HCT116 (cell line): ENCODE measurements at regions not wholly inside any gene's neighbourhood (a gene's known extent, or its start where the extent isn't known, plus 50 kb on each side); places are given as distances from the start of the nearest gene placed in this dataset.

ENCODE experiments used
- ATAC-seq: fragments of 200-7000 bp; cut with Tn5 transposase; 2 replicates; pipeline ENCODE4 v1.9.1; 2020; ENCODE audit warnings: mild to moderate bottlenecking, moderate library complexity
- BruUV-seq: library from RNA; stranded (reverse); fragments of 400-500 nt; replicated peaks from 2 replicates; lab custom pipeline; 2021; lab: Mats Ljungman, UMichigan
- CTCF ChIA-PET: fragments of 300-600 bp; sonication (Branson Sonifier 250); formaldehyde crosslinking; loops from one replicate; lab custom pipeline; 2021; ENCODE audit warnings: antibody characterized with exemption; lab: Charles Lee
- POLR2A ChIA-PET: fragments of 300-600, 350-600 bp; sonication (Branson Sonifier 250); formaldehyde crosslinking; loops from one replicate; lab custom pipeline; 2021; ENCODE audit warnings: antibody characterized with exemption; lab: Charles Lee
- RAD21 ChIA-PET, 2 experiments: fragments of 300-600 bp; sonication (Branson Sonifier 250); formaldehyde crosslinking; loops; one replicate each; lab custom pipeline; 2023; ENCODE audit warnings: low total read pairs in 2 of 2; ENCODE audit not compliant: uncharacterized antibody in 2 of 2, unreplicated experiment in 2 of 2, low non-redundant PET in 1 of 2; lab: Charles Lee
- DNase-seq: peaks from one replicate; pipeline ENCODE4 v3.0.0-alpha.2; 2010; ENCODE audit warnings: low read depth, low spot score
- H2AFZ ChIP-seq: fragments of 200-600 bp; shearing (Covaris generic), sonication (generic); 2 replicates; pipeline ENCODE4 v1.6.1; 2017; ENCODE audit warnings: low read depth, mixed run types, mixed read lengths, antibody characterized with exemption, low read length; ENCODE audit not compliant: poor library complexity, severe bottlenecking
- H3K27ac ChIP-seq: 2 replicates; pipeline ENCODE4 v1.5.1; 2012; ENCODE audit warnings: low read depth, low read length
- H3K27me3 ChIP-seq: fragments of 200-600 bp; sonication (generic); 2 replicates; pipeline ENCODE4 v1.6.1; 2016; ENCODE audit warnings: mixed run types, low read length, mixed read lengths; ENCODE audit not compliant: insufficient read depth
- H3K36me3 ChIP-seq, 2 experiments: fragments of 200-500 bp in 1 of 2; fragments of 200-600 bp in 1 of 2; sonication (Bioruptor generic) in 1 of 2; sonication (generic) in 1 of 2; 2 replicates each; pipeline versions ENCODE4 v1.5.1 to v1.6.1; 2014 to 2016; ENCODE audit warnings: low read length in 2 of 2, inconsistent platforms in 1 of 2, mixed read lengths in 1 of 2, mixed run types in 1 of 2; ENCODE audit not compliant: insufficient read depth in 2 of 2, control insufficient read depth in 1 of 2
- H3K4me1 ChIP-seq, 2 experiments: fragments of 200-600 bp in 1 of 2; sonication (generic) in 1 of 2; 2 replicates each; pipeline versions ENCODE4 v1.5.1 to v1.6.1; 2012 to 2017; ENCODE audit warnings: low read length in 2 of 2, inconsistent platforms in 1 of 2, mild to moderate bottlenecking in 1 of 2, mixed read lengths in 1 of 2, mixed run types in 1 of 2, moderate library complexity in 1 of 2; ENCODE audit not compliant: insufficient read depth in 2 of 2, control insufficient read depth in 1 of 2
- H3K4me2 ChIP-seq: fragments of 200-600 bp; sonication (generic); 2 replicates; pipeline ENCODE4 v1.6.1; 2017; ENCODE audit warnings: mixed run types, low read length, mixed read lengths
- H3K4me3 ChIP-seq, 2 experiments: fragments of 200-600 bp in 1 of 2; sonication (generic) in 1 of 2; replicated peaks in 1 of 2; 2 replicates each; pipeline ENCODE4 v1.5.1; 2011 to 2016; ENCODE audit warnings: low read length in 2 of 2, control low read depth in 1 of 2, low read depth in 1 of 2, mild to moderate bottlenecking in 1 of 2, mixed read lengths in 1 of 2, mixed run types in 1 of 2
- H3K79me2 ChIP-seq: fragments of 200-600 bp; sonication (generic); 2 replicates; pipeline ENCODE4 v1.6.1; 2017; ENCODE audit warnings: mild to moderate bottlenecking, mixed run types, low read length, moderate library complexity, mixed read lengths; ENCODE audit not compliant: insufficient read depth
- H3K9ac ChIP-seq: fragments of 200-600 bp; sonication (generic); 2 replicates; pipeline ENCODE4 v1.6.1; 2016; ENCODE audit warnings: low read length, mixed read lengths
- H3K9me2 ChIP-seq: fragments of 200-600 bp; sonication (generic), shearing (Covaris generic); 2 replicates; pipeline ENCODE4 v1.6.1; 2017; ENCODE audit warnings: mixed run types, mild to moderate bottlenecking, moderate library complexity; ENCODE audit not compliant: insufficient read depth
- H3K9me3 ChIP-seq, 2 experiments: fragments of 200-500 bp in 1 of 2; fragments of 200-600 bp in 1 of 2; sonication (Bioruptor generic) in 1 of 2; sonication (generic) in 1 of 2; 2 replicates each; pipeline ENCODE4 v1.6.1; 2014 to 2017; ENCODE audit warnings: low read length in 2 of 2, mixed read lengths in 2 of 2, inconsistent platforms in 1 of 2, low read depth in 1 of 2, mild to moderate bottlenecking in 1 of 2, mixed run types in 1 of 2, moderate library complexity in 1 of 2; ENCODE audit not compliant: control insufficient read depth in 1 of 2, insufficient read depth in 1 of 2
- H4K20me1 ChIP-seq: fragments of 200-600 bp; sonication (generic), shearing (Covaris generic); 2 replicates; pipeline ENCODE4 v1.6.1; 2017; ENCODE audit warnings: mixed run types, mild to moderate bottlenecking, moderate library complexity; ENCODE audit not compliant: insufficient read depth
- CBX3 ChIP-seq: IDR thresholded peaks from 2 replicates; pipeline ENCODE4 v1.6.1; 2012; ENCODE audit warnings: low read depth
- CEBPB ChIP-seq: IDR thresholded peaks from 2 replicates; pipeline ENCODE4 v1.6.1; 2012; ENCODE audit warnings: low read depth
- CTCF ChIP-seq, 3 experiments: fragments of 200-600 bp in 1 of 3; sonication (generic) in 1 of 3; IDR thresholded peaks in 2 of 3; conservative IDR thresholded peaks in 1 of 3; 2 replicates each; pipeline ENCODE4 v1.5.1; 2012 to 2017; ENCODE audit warnings: low read depth in 2 of 3, low read length in 2 of 3, antibody characterized with exemption in 1 of 3, borderline replicate concordance in 1 of 3, control low read depth in 1 of 3, mild to moderate bottlenecking in 1 of 3, mixed read lengths in 1 of 3, mixed run types in 1 of 3, moderate library complexity in 1 of 3; ENCODE audit not compliant: insufficient read depth in 1 of 3
- EGR1 ChIP-seq: IDR thresholded peaks from 2 replicates; pipeline ENCODE4 v1.6.1; 2012; ENCODE audit warnings: low read depth
- EZH2 ChIP-seq: fragments of 200-600 bp; sonication (generic); IDR thresholded peaks from 2 replicates; pipeline ENCODE4 v1.6.1; 2017; ENCODE audit warnings: antibody characterized with exemption, mixed run types
- EZH2phosphoT487 ChIP-seq: fragments of 200-600 bp; IDR thresholded peaks from 2 replicates; pipeline ENCODE4 v1.6.1; 2018; ENCODE audit warnings: antibody characterized with exemption, borderline replicate concordance
- FOSL1 ChIP-seq: IDR thresholded peaks from 2 replicates; pipeline ENCODE4 v1.6.1; 2012; ENCODE audit warnings: low read depth
- JUND ChIP-seq: IDR thresholded peaks from 2 replicates; pipeline ENCODE4 v1.6.1; 2012
- MAX ChIP-seq: IDR thresholded peaks from 2 replicates; pipeline ENCODE4 v1.6.1; 2012
- POLR2A ChIP-seq: IDR thresholded peaks from 2 replicates; pipeline ENCODE4 v1.7.0; 2011; ENCODE audit warnings: borderline replicate concordance; ENCODE audit not compliant: insufficient read depth, insufficient read length; ENCODE audit errors: extremely low read depth
- POLR2AphosphoS5 ChIP-seq: IDR thresholded peaks from 2 replicates; pipeline ENCODE4 v1.6.1; 2011; ENCODE audit warnings: mild to moderate bottlenecking, low read depth, low read length, moderate library complexity
- RAD21 ChIP-seq: IDR thresholded peaks from 2 replicates; pipeline ENCODE4 v1.6.1; 2012; ENCODE audit warnings: low read depth, mild to moderate bottlenecking
- SIN3A ChIP-seq: IDR thresholded peaks from 2 replicates; pipeline ENCODE4 v1.6.1; 2012; ENCODE audit warnings: low read depth
- SP1 ChIP-seq: IDR thresholded peaks from 2 replicates; pipeline ENCODE4 v1.6.1; 2012; ENCODE audit warnings: low read depth
- SRF ChIP-seq: IDR thresholded peaks from 2 replicates; pipeline ENCODE4 v1.6.1; 2012; ENCODE audit warnings: low read depth
- TCF7L2 ChIP-seq: IDR thresholded peaks from 2 replicates; pipeline ENCODE4 v1.7.0; 2011; ENCODE audit warnings: borderline replicate concordance, inconsistent platforms; ENCODE audit not compliant: insufficient read depth, insufficient read length; ENCODE audit errors: extremely low read depth
- YY1 ChIP-seq: IDR thresholded peaks from 2 replicates; pipeline ENCODE4 v1.6.1; 2011; ENCODE audit warnings: low read length, low read depth, moderate library complexity, mild to moderate bottlenecking; ENCODE audit not compliant: insufficient replicate concordance; ENCODE audit errors: extremely low read depth
- ZBTB33 ChIP-seq: IDR thresholded peaks from 2 replicates; pipeline ENCODE4 v1.6.1; 2011; ENCODE audit warnings: mild to moderate bottlenecking, low read length, moderate library complexity; ENCODE audit not compliant: insufficient replicate concordance; ENCODE audit errors: extremely low read depth
- ZFX ChIP-seq: fragments of 450-650 bp; IDR thresholded peaks from 2 replicates; pipeline ENCODE4 v1.6.1; 2017
- ZNF274 ChIP-seq: fragments of 200-500 bp; sonication (Bioruptor generic); IDR thresholded peaks from 2 replicates; pipeline ENCODE4 v1.6.1; 2014; ENCODE audit warnings: mild to moderate bottlenecking, low read depth, low read length, inconsistent platforms
- intact Hi-C: fragments of 100-400 bp; cut with micrococcal nuclease; formaldehyde crosslinking; loops from 2 replicates; pipeline ENCODE4 v1.10.0; 2022

GRCh38 chr2:131682122-131682944, 154.6 kb downstream of the CCDC74A start:
- Histone ChIP-seq H3K36me3 (no peaks in the 10 kb centered on the region; a peak in 1 of 4 replicates), H3K27ac (peak overlapping the region; percentile 62), H3K27me3 (no peaks in the 10 kb centered on the region), H3K9ac (peak overlapping the region; percentile 71), H3K79me2 (0 out of 2 replicates have a peak, but pooled peaks cover 5% of the 10 kb centered on the region), H3K4me3 (peak overlapping the region; percentile 62 to 77), H3K9me2 (no peaks in the 10 kb centered on the region), H2AFZ (peak overlapping the region; percentile 84), H4K20me1 (no peaks in the 10 kb centered on the region), H3K4me2 (peak overlapping the region; percentile 90), H3K9me3 (no peaks in the 10 kb centered on the region), H3K4me1 (peaks cover 6 to 12% of the 10 kb centered on the region in 2 experiments; a peak in 2 of 4 replicates)
- intact Hi-C loops: no loop called here
- DNase-seq (peak; percentile 76), ATAC-seq (peak; percentile 94)
- POLR2A ChIA-PET: interaction anchor here (1.1 to 1.7 kb wide), 3 partner anchors 10 to 15 kb away, joined by 3 to 8 read pairs (median 6); no protein-coding TSS in a partner anchor
- RAD21 ChIA-PET: interaction anchor here in 1 of 2 experiments (1.1 kb wide), 1 partner anchor 120 kb away, joined by 3 read pairs; no protein-coding TSS in a partner anchor
- CTCF ChIA-PET: interaction anchor here (1.0 to 1.8 kb wide), 9 partner anchors 9 to 528 kb away, joined by 3 to 12 read pairs (median 4); no protein-coding TSS in a partner anchor
- BruUV-seq: TSS peak; percentile 42
- no peak for TF ChIP-seq ZBTB33
- no peak for TF ChIP-seq FOSL1
- TF ChIP-seq EZH2: no peak
- TF ChIP-seq ZNF274: no peak
- TF ChIP-seq ZFX: peak; percentile 44
- TF ChIP-seq JUND: no peak
- TF ChIP-seq RAD21: peak; percentile 20; the same call in 1 of the 2 replicates
- peak; percentile 66; the same call in 1 of the 2 replicates for TF ChIP-seq EGR1
- peak; percentile 83 for TF ChIP-seq POLR2A
- TF ChIP-seq CEBPB: no peak
- TF ChIP-seq SP1: peak; percentile 33; the same call in 1 of the 2 replicates
- TF ChIP-seq CBX3: peak; percentile 78; the same call in 1 of the 2 replicates
- peak; percentile 96 for TF ChIP-seq POLR2AphosphoS5
- TF ChIP-seq EZH2phosphoT487: no peak
- TF ChIP-seq SIN3A: no peak
- TF ChIP-seq YY1: peak; percentile 15
- peak; percentile 93 for TF ChIP-seq MAX
- peak; percentile 30 for TF ChIP-seq TCF7L2
- TF ChIP-seq CTCF (IDR thresholded peaks at IDR 0.05 in 2 of 3, conservative IDR thresholded peaks at IDR 0.05 in 1 of 3; ENCODE audit: borderline replicate concordance in 1 of 3, insufficient read depth in 1 of 3, low read depth in 2 of 3, low read length in 2 of 3): peak in 2 of 3 experiments; percentile 29 to 37; a peak in 3 of 6 replicates
- TF ChIP-seq SRF: no peak
